HG02970 (cell line): ENCODE measurements at regions not wholly inside any gene's neighbourhood (a gene's known extent, or its start where the extent isn't known, plus 50 kb on each side); places are given as distances from the start of the nearest gene placed in this dataset.

Source experiments
- ATAC-seq: cut with Tn5 transposase; IDR thresholded peaks from one replicate; pipeline ENCODE4 v1.9.1; 2021; ENCODE audit warnings: mild to moderate bottlenecking, moderate library complexity, moderate number of reproducible peaks; ENCODE audit not compliant: unreplicated experiment, low FRiP score

DNA sequence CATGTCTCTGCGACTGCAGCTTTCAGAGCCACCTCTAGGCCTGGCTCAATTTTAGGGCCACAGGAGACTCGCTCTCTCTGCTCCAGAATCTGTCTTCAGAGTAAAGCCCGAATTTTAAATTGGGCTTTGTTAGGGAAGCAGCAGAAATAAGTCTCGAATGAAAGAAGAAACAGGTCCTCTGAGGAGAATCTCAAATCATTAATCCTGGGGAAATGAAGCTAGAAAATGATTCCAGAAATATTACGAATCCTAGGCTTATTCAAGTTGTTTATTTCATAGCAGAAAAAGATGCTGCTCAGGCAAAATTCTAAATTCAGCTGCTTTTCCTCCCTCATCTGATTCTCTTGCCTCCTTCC, 114.2 kb upstream of the THBS1 start:
- ATAC-seq: no peak

DNA sequence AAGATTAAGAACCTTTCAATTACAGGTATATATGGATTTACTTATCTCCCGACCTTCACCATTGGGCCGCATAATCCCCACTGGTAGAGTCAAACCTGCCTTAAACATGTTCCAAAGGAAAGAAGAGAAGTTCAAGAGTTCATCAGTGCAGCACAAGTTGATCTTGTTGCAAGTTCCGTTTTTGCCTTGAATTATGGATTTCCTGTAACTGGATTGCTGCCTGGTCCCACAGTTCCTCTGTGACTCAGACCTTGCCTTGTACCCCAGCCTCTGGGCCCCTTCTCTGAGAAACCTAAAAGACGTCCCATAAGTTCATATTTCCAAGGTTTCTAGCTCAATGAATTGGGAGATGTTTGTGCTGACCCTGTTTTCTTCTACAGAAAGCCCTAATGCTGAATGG, 112.5 kb upstream of the THBS1 start:
- no peak for ATAC-seq

DNA sequence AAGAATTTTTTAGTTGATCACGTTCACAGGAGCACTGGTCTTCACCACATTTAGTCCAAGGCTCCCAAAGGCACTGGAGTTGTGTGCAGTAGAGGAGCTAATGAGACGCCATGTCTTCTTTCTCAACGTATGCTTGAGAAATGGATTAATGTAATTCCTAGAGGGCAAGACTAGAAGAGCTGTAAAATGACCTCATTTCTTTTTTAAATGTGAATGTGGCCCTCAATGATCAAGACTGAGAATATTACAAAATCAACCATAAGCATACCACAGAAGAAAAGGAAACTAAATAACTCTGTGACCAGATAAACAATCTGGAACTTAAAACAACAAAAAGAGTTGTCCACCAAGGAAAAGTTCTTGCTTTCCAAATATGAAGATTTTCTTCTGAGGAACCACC, 112.1 kb upstream of the THBS1 start:
- no peak for ATAC-seq

DNA sequence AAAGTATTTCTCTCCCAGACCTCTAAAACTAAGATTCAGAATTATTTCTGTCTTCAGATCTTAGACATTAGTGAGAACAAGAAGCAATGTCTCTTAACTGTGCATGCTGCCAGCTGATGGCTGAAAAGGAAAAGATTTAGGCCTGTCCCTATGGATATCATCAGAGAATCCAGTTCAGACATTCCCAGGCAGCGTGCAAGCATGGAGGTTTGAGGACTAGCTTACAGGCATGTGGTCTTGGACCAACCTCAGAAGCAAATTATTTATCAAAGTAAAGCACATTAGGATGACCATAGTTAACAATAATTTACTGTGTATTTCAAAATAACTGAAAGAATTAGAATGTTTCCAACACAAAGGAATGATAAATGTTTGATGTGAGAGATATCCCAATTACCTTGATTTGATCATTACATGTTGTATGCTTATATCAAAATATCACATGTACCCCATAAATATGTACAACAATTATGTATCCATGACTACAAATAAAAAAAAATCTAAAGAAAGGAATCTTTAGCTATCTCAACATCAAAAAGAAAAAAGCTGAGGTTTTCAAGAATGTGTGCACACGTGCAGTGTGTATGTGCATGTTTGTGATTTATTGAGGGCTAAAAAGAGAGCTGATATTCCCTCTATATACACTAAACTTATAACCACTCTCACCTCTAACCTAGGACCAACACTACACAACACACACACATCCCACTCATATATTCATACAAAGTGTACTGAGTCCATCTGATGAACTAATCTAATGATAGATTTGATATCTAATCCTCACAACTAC, 108.9 kb upstream of the THBS1 start:
- ATAC-seq: no peak

DNA sequence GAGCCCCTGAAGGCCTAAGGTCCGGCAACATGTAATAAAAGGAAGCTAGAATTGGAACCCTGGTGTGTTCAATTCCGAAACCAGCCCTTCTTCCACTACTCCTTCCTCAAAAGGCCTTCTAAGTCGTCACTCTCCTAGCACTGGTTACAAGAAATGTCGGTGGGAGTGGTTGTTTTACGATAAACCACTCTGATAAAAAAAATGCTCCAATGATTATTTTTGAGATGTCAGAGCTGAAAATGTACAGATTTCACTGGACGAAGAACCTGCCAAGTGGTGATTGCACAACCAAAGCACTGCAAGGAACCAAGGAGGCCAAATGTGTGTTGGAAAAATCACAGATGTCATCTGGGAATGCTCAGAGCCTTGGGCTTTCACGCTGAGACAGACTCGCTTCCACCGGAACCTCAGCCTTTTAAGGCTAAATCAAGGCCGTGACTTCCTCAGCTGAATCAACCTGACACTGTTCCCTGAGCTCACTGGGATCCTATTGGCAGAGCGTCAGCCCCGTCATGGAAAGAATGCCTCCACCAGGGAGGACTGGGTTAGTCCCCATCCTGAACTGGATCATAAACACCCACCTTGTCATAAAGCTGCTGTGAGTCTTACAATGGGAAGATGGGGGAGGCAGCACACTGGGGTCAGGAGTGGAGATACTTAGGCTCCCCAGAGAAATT, 108.1 kb upstream of the THBS1 start:
- no peak for ATAC-seq

DNA sequence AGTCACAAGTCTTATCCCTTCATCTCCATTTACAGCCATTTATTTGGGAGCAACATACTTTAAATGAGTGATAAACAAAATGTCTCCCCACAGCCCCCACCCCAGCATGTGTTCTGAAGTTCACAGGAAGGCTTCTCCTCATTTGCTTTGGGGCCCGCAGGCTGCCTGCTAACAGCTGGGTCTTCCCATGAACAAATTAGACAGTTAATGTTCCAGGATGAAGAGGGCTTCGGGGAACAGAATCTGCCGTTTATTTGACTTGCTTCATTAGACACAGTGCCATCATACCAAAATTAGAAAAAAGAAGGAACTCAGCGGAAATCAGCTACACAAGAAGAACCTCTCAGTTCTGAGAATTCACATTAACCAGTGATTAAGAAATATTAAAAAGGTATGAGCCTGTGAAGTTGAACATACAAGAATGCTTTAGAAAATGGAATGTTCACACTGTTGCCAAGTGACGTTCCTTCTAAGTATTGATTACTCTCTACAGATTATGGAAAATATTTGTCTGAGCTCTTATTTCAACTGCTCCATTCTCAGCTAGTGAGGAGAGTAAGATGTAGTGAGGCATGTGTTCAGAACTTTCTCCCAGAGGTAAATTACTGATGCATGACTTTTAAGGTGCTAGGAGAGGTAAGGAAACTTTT, 107.5 kb upstream of the THBS1 start:
- no peak for ATAC-seq

DNA sequence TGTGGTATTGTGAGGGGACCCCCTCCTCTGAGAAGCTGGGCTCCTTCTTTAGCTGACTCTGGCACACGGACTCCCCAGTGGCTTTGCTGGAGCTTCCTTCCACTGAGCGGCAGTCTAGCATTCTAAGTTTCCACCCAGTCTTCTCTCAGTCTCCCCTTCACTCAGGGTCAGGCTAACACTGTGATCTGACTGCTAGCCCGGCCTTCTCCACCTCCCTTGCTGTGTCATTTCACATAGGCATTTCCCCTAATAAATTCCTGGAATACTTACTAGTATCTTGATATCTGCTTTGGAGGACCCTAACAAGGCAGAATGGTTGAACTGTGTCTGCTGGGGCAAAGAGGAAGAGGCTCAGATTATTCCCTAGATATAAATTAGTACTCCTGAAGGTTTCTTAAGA, 106.2 kb upstream of the THBS1 start:
- no peak for ATAC-seq

DNA sequence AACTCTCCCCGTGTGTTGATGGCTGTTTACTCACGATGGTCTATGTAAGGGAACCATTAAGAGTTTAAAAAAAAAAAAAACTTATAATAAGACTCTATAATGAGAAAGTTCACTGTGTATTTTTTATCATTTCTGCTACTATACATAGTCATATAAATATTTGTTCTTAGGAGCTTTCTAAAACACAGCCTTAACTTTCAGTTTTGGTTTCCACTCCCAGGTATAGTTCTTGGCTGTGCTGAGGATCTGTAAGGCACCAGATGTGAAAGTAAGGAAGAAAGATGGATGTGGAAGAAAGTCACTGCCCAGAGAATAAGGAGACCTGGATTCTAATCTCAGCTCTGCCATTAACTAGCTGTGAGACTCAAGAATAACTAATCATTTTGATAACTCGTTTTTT, 101.9 kb upstream of the THBS1 start:
- no peak for ATAC-seq

DNA sequence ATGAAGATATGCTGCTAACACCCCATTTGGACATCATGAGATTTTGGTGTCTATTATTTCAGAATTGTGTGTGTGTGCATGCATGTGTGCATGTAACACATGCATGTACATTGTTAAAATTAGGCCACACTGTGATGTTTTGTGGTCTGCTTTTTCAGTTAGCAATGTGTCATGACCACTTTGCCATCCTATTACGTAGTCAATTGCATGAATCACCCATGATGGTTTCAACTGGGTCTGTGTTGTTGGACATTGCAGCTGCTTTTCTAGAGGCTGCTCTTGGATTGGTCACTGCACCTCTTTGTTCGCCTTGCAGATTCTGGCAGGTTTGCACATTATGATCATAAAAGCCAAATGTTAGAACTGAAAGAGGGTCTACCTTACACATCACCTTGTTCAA, 101.0 kb upstream of the THBS1 start:
- no peak for ATAC-seq

DNA sequence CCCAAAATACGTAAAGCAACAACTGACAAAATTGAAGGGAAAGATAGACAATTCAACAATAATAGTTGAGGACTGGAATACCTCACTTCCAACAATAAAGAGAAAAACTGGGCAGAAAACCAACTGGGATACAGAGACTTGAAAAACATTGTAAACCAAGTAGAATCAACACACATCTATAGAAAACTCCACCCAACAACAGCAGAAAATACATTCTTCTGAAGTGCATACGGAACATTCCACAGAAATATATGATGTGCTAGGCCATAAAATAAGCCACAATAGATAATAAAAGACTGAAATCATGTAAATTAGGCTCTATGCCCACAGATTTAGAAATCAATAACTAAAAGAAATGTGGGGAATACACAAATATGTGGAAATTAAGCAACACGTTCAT, 98.4 kb upstream of the THBS1 start:
- ATAC-seq: no peak

DNA sequence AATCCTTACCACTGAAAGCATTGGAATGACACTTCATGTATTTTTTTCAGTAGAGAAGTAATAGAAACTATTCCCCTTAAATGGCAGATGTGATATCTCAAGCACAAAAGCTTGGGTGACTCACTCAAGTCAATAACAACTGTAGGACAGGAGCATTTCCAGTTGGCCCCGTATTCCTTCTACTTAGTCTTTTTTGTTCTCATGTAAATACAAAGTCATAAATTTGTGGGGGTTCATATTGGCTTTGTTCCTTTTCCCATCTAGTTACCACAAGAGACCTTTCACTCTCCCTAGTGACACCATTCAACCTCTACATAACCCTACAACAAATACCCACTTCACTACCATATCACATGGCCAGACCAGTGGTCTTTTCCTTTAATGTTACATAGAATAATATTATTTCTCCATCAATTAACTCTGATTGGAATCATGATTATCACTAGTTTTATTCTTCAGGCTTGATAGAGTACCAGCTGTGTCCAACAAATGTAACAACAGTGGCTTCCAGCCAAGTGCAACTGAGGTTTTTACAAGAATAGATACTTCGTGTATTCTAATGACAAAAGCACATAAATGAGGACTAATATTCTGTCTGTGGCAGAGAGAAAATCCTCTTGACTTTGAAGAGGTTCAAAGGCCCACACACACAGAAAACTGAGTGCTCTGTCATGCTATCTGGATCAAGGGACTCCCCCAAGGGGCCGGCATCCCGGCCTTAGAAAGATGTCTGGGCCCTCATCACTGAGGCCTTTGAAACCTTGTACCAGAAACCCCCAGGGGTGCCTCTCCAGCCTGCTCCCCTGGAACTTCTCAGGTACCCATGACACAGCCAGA, 94.0 kb upstream of the THBS1 start:
- no peak for ATAC-seq

DNA sequence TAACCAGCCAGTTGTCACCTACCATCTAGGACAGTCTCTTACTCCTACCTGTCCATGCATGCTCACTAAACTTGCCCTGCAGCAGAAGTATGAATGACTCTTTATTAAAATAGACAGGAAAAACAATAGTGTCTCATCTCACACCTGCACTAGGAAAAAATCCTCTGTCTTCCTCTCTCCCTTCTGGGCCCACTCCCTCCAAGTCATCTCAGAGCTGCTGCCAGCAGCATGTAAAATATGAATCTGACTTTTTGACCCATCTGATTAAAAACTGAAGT, 93.5 kb upstream of the THBS1 start:
- no peak for ATAC-seq

DNA sequence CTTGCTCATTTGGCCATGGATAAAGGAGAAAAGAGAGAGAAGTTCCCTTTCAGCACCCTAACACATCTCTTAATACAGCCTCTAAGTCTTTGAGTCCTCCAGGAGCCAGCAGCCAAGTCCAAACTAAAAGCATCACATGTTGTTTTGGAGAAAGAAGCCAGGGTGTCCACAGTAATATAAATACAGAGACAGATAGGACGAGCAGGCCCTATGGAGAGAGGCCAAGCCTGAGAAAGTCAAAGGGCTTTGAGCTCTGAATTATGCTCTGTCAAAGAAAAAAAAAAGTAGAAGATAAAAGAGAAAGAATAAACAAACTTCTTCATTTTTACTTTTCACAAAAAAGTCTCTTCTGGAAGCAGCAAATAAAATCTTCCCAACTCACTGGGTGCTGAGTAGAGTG, 92.4 kb upstream of the THBS1 start:
- no peak for ATAC-seq

DNA sequence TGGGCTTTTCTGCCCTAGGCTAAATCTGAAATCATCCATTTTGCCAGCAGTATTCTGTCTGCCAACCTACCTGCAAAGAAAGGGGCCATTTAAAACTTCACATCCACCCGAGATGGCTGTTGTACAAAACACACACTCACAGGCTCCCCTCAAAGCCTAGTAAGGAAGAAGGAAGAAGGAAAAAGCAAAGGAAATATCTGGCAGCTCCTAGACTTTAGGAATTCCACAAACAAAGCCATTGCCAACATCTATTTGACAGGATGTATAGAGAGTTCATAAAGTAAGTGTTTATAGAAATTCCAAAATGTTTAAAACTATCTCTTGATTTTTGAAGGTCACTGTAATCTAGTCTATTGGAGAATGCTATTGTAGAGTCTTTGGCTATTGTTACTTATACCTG, 91.9 kb upstream of the THBS1 start:
- no peak for ATAC-seq

DNA sequence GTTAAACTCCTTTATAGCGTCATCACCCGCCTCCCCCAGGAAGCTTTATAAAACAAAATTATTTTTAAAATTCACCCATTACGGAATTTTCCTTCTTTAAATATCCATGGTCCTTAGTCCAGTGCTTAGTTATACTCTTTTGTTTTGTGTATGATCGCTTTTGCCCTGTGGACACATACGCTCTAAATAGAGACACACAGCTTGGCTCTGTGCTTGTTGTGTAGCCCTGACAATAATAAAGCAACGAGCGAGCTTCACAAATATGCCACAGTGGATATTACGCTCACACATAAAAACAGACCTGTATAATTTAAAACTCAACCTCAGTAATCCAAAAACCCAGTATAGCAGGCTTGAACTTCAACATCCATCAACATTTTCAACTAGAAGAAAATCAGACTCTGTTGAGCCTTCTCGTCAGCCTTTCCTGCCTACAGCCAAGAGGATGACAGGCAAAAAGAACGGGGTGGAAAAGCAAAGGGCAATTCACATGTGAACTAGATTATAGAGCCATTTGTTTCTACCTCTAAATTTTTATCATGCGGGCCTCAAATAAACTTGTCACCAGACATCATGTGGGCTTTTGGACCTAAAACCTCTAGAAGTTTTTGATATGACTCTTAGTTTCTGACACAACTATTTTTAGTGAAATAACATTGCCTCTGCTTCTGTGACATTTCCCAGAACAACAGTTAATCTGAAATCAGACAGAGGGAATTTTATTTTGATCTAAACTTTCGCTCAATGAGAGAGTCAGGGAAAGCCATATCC, 89.6 kb upstream of the THBS1 start:
- ATAC-seq: no peak

DNA sequence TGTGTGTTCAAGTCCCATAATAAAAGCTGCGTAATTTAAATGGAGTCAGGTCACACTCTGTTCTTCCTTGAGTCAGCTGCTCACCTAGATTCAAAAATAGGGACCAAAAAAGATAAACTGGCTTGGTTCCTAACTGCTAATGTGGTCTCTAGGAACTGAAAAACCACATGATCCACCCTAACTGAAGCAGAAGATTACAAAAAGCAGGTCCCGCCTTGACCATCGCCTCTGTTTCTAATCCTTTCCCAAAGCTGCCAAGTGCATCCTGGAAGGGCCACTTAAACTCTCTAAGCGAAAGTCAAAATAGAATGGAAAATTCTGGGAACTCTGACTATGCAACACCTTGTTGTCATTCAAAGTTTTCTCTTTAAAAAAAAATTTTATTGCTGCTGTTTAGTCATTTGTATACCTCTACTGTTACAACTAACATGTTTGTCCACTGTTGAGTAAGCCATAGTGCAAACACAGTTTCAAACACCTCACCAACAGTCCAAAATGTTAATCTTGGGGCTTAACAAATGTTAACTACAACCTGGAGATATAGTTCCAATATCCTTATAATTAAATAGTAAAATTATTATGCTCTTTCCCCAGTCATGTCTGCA, 88.9 kb upstream of the THBS1 start:
- ATAC-seq: no peak

DNA sequence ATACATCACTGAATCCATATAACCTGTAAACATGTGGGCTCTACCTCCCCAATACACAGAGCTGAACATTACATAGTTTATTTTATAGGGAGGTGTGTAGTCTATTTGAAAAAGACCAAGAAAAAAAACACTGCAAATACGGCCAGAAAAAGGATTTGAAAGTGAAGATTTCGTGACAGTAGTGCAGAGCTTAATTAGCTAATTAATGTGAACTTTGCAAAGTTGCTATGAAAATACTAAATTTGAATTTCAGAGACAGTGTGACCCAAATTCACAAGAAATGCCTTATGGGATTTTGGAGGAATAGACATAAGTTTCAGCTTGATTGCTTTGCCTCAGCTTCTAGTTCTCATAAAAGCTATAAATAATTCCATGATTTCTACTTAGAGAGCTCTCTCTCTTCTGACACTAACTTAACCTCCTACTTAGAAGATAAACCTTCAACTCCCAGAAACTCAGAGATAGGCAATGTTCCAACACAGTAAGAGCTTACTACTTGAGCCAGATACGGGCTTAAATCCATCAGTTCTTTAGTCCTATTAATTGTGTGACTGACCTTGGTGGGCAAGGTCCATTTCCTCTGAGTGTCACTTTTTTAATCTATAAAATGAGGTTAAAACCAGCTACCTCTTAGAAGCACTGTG, 87.3 kb upstream of the THBS1 start:
- no peak for ATAC-seq

DNA sequence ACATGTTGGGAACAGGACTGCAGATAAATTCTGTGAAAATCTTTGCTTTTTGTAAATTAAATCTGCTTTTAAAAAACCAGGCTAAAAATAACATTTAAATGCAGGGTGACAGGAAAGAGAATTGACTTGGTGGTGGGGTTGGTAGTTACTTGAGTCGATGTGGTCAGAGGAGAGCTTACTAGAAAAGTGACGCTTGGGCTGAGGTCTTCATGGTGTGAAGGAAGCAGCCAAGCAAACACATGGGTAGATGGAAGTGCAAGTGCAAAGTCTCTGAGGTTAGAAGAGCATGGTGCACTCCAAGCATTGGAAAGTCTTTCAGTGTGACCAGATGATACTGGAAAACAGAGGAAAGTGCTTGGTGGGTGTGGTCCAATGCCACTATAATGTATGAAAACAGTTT, 86.4 kb upstream of the THBS1 start:
- no peak for ATAC-seq
